ENCODE measurements at regions not wholly inside any gene's neighbourhood (a gene's known extent, or its start where the extent isn't known, plus 50 kb on each side); places are given as distances from the start of the nearest gene placed in this dataset.

- H3K4me3 ChIP-seq (ENCODE audit: extremely low read depth in 1 of 4, insufficient read depth in 2 of 4, low read depth in 3 of 4, low read length in 4 of 4), result no peak overlapping the region
- H3K79me2 ChIP-seq (ENCODE audit: control insufficient read depth in 1 of 2, insufficient read depth in 2 of 2, low read length in 2 of 2), result no peaks in the 10 kb centered on the region
- DNase-seq (ENCODE audit: low read depth in 1 of 2, low spot score in 2 of 2) (no peak), FAIRE-seq (no peak)
- POLR2A ChIA-PET (ENCODE audit: partially characterized antibody), result no interaction called here
- no peak overlapping the region for H3K18ac ChIP-seq (ENCODE audit: extremely low read depth, low read length)
- no peaks in the 10 kb centered on the region for H3K79me1 ChIP-seq (ENCODE audit: low read depth, low read length)
- CTCF ChIA-PET (ENCODE audit: partially characterized antibody), result interaction anchor here (0.6 to 1.5 kb wide), 4 partner anchors 25 to 157 kb away, joined by 3 to 5 read pairs (median 3); no protein-coding TSS in a partner anchor
- no peaks in the 10 kb centered on the region for H3K23me2 ChIP-seq (ENCODE audit: low read depth, low read length)
- H2BK15ac ChIP-seq (ENCODE audit: low read length), result no peak overlapping the region
- no peaks in the 10 kb centered on the region; a peak in 1 of 8 replicates for H3K36me3 ChIP-seq (ENCODE audit: control insufficient read depth in 2 of 4, insufficient read depth in 4 of 4, low read length in 3 of 4)
- H2BK12ac ChIP-seq (ENCODE audit: low read depth, low read length), result no peak overlapping the region
- H3K27me3 ChIP-seq (replicated peaks in 1 of 4; ENCODE audit: control insufficient read depth in 3 of 4, extremely low read depth in 1 of 4, insufficient read depth in 3 of 4, low read length in 3 of 4), result no peaks in the 10 kb centered on the region
- 78% methylated on average over 6 of the region's 6 CpGs; no CpG with 5 or more reads in 1 of the 2 experiments for WGBS, 2 experiments (ENCODE audit: extremely low coverage in 1 of 2, insufficient coverage in 1 of 2, insufficient read length in 1 of 2, insufficient replicate concordance in 2 of 2, low coverage in 1 of 2, low lambda C conversion rate in 2 of 2, missing lambda C conversion rate in 1 of 2)
- no peak overlapping the region for H4K5ac ChIP-seq (ENCODE audit: insufficient read length, low read depth, low read length)
- no peak overlapping the region for H2AK5ac ChIP-seq (ENCODE audit: low read depth, low read length)
- H3K4ac ChIP-seq (replicated peaks; ENCODE audit: insufficient read length, low read depth, low read length), result no peak overlapping the region
- H3K56ac ChIP-seq (replicated peaks; ENCODE audit: insufficient read length, low read depth, low read length), result no peak overlapping the region
- no peaks in the 10 kb centered on the region for H3K9me3 ChIP-seq (ENCODE audit: insufficient read depth in 2 of 2, low read depth in 1 of 2, low read length in 1 of 2)
- H2BK120ac ChIP-seq (replicated peaks; ENCODE audit: low read depth, low read length), result no peak overlapping the region
- H3K27ac ChIP-seq (ENCODE audit: low read depth, low read length), result no peak overlapping the region
- H3K9ac ChIP-seq (replicated peaks in 1 of 4; ENCODE audit: extremely low read depth in 1 of 4, low read depth in 3 of 4, low read length in 3 of 4), result no peak overlapping the region
- H2AFZ ChIP-seq (ENCODE audit: low read length), result no peak overlapping the region
- H3K14ac ChIP-seq (ENCODE audit: insufficient read length), result no peak overlapping the region
- no peak overlapping the region for H3K4me2 ChIP-seq (ENCODE audit: insufficient read depth in 1 of 2, low read depth in 2 of 2, low read length in 2 of 2)
- no peak overlapping the region for H2BK5ac ChIP-seq (ENCODE audit: low read depth, low read length)
- no peaks in the 10 kb centered on the region for H4K20me1 ChIP-seq (replicated peaks in 1 of 2; ENCODE audit: control insufficient read depth in 1 of 2, insufficient read depth in 2 of 2, low read length in 2 of 2)
- peaks cover 0 to 7% (median 5%) of the 10 kb centered on the region in 4 experiments; a peak in 5 of 7 replicates for H3K4me1 ChIP-seq (replicated peaks in 1 of 4; ENCODE audit: control insufficient read depth in 3 of 4, insufficient read depth in 4 of 4, low read length in 3 of 4)
- H2BK20ac ChIP-seq (ENCODE audit: low read length), result peak overlapping the region; percentile 27; the same call in 1 of the 2 replicates
- H4K91ac ChIP-seq (replicated peaks; ENCODE audit: insufficient read length, low read length), result no peak overlapping the region
- H3K23ac ChIP-seq (ENCODE audit: insufficient read length), result no peak overlapping the region
- no peak overlapping the region for H4K8ac ChIP-seq (ENCODE audit: extremely low read depth, insufficient read depth, low read length)
- TF ChIP-seq BCL11A (IDR thresholded peaks at IDR 0.05; ENCODE audit: low read depth in 2 of 2, low read length in 2 of 2) (no peak), GABPA (IDR thresholded peaks at IDR 0.05; ENCODE audit: borderline replicate concordance, insufficient read depth, low read length) (no peak), NRF1 (IDR thresholded peaks at IDR 0.05; ENCODE audit: low read depth, low read length) (no peak)
Observed at GRCh38 chr14:61128382-61129167, 147.5 kb downstream of the SLC38A6 start.
